ENCODE measurements at regions not wholly inside any gene's neighbourhood (a gene's known extent, or its start where the extent isn't known, plus 50 kb on each side); places are given as distances from the start of the nearest gene placed in this dataset.

- no peak for DNase-seq (ENCODE audit: low read depth in 2 of 2)
Measured at GRCh38 chr2:15082105-15083058, 449.9 kb downstream of the LRATD1 start.

- DNase-seq (ENCODE audit: low read depth in 2 of 2): no peak
Measured at GRCh38 chr2:15084826-15085489, 452.4 kb downstream of the LRATD1 start.

- no peak for DNase-seq (ENCODE audit: low read depth in 2 of 2)
Measured at GRCh38 chr2:15092181-15092580, 459.7 kb downstream of the LRATD1 start.

GRCh38 chr2:15092691-15093090, 460.2 kb downstream of the LRATD1 start:
- DNase-seq (ENCODE audit: low read depth in 2 of 2): no peak

- no peak for DNase-seq (ENCODE audit: low read depth in 2 of 2)
Measured at GRCh38 chr2:15094161-15094560, 461.6 kb downstream of the LRATD1 start.

- no peak for DNase-seq (ENCODE audit: low read depth in 2 of 2)
Measured at GRCh38 chr2:15096873-15097272, 464.3 kb downstream of the NBAS start.

- DNase-seq (ENCODE audit: low read depth in 2 of 2): no peak
Measured at GRCh38 chr2:15107137-15107536, 454.0 kb downstream of the NBAS start.

GRCh38 chr2:15111718-15112117, 449.4 kb downstream of the NBAS start:
- no peak for DNase-seq (ENCODE audit: low read depth in 2 of 2)

- DNase-seq (ENCODE audit: low read depth in 2 of 2): peak; percentile 59 to 62
Measured at GRCh38 chr2:15112216-15112615, 448.9 kb downstream of the NBAS start.

GRCh38 chr2:15115776-15116175, 445.4 kb downstream of the NBAS start:
- no peak for DNase-seq (ENCODE audit: low read depth in 2 of 2)

GRCh38 chr2:15116830-15117229, 444.3 kb downstream of the NBAS start:
- no peak for DNase-seq (ENCODE audit: low read depth in 2 of 2)
